ENCODE measurements at regions not wholly inside any gene's neighbourhood (a gene's known extent, or its start where the extent isn't known, plus 50 kb on each side); places are given as distances from the start of the nearest gene placed in this dataset.

- in situ Hi-C loops (cut with HindIII; ENCODE audit: low sequenced_read_pairs), result no loop called here
Measured at GRCh38 chr3:117161816-117162215, 452.2 kb downstream of the TUSC7 start.

- in situ Hi-C loops (cut with HindIII; ENCODE audit: low sequenced_read_pairs), result no loop called here
Measured at GRCh38 chr3:117165176-117165575, 455.6 kb downstream of the TUSC7 start.

- in situ Hi-C loops (cut with HindIII; ENCODE audit: low sequenced_read_pairs), result no loop called here
Measured at GRCh38 chr3:117165601-117166051, 456.0 kb downstream of the TUSC7 start.

- in situ Hi-C loops (cut with HindIII; ENCODE audit: low sequenced_read_pairs), result no loop called here
Measured at GRCh38 chr3:117168896-117169295, 459.3 kb downstream of the TUSC7 start.

GRCh38 chr3:117170094-117170493 is 460.5 kb downstream of the TUSC7 start:
- in situ Hi-C loops (cut with HindIII; ENCODE audit: low sequenced_read_pairs), result no loop called here

- in situ Hi-C loops (cut with HindIII; ENCODE audit: low sequenced_read_pairs), result no loop called here
Measured at GRCh38 chr3:117171124-117171523, 461.5 kb downstream of the TUSC7 start.

- in situ Hi-C loops (cut with HindIII; ENCODE audit: low sequenced_read_pairs), result no loop called here
Measured at GRCh38 chr3:117172426-117172825, 462.8 kb downstream of the TUSC7 start.

GRCh38 chr3:117181222-117181621 is 471.6 kb downstream of the TUSC7 start:
- in situ Hi-C loops (cut with HindIII; ENCODE audit: low sequenced_read_pairs), result no loop called here

GRCh38 chr3:117184574-117184973 is 475.0 kb downstream of the TUSC7 start:
- in situ Hi-C loops (cut with HindIII; ENCODE audit: low sequenced_read_pairs), result no loop called here

GRCh38 chr3:117191245-117191644 is 481.7 kb downstream of the TUSC7 start:
- in situ Hi-C loops (cut with HindIII; ENCODE audit: low sequenced_read_pairs), result no loop called here

- in situ Hi-C loops (cut with HindIII; ENCODE audit: low sequenced_read_pairs), result no loop called here
Measured at GRCh38 chr3:117192888-117193287, 483.3 kb downstream of the TUSC7 start.

- in situ Hi-C loops (cut with HindIII; ENCODE audit: low sequenced_read_pairs), result no loop called here
Measured at GRCh38 chr3:117193390-117193789, 483.8 kb downstream of the TUSC7 start.

GRCh38 chr3:117195034-117195433 is 485.5 kb downstream of the TUSC7 start:
- in situ Hi-C loops (cut with HindIII; ENCODE audit: low sequenced_read_pairs), result no loop called here

GRCh38 chr3:117200962-117201361 is 491.4 kb downstream of the TUSC7 start:
- in situ Hi-C loops (cut with HindIII; ENCODE audit: low sequenced_read_pairs), result no loop called here

GRCh38 chr3:117201901-117202774 is 492.6 kb downstream of the TUSC7 start:
- in situ Hi-C loops (cut with HindIII; ENCODE audit: low sequenced_read_pairs), result no loop called here

- in situ Hi-C loops (cut with HindIII; ENCODE audit: low sequenced_read_pairs), result no loop called here
Measured at GRCh38 chr3:117217355-117217754, 507.8 kb downstream of the TUSC7 start.

- in situ Hi-C loops (cut with HindIII; ENCODE audit: low sequenced_read_pairs), result no loop called here
Measured at GRCh38 chr3:117217760-117218316, 508.3 kb downstream of the TUSC7 start.

GRCh38 chr3:117218641-117219048 is 509.1 kb downstream of the TUSC7 start:
- in situ Hi-C loops (cut with HindIII; ENCODE audit: low sequenced_read_pairs), result no loop called here

- in situ Hi-C loops (cut with HindIII; ENCODE audit: low sequenced_read_pairs), result no loop called here
Measured at GRCh38 chr3:117219296-117219695, 509.7 kb downstream of the TUSC7 start.

GRCh38 chr3:117226932-117227331 is 517.4 kb downstream of the TUSC7 start:
- in situ Hi-C loops (cut with HindIII; ENCODE audit: low sequenced_read_pairs), result no loop called here

- in situ Hi-C loops (cut with HindIII; ENCODE audit: low sequenced_read_pairs), result no loop called here
Measured at GRCh38 chr3:117228466-117228865, 518.9 kb downstream of the TUSC7 start.

- in situ Hi-C loops (cut with HindIII; ENCODE audit: low sequenced_read_pairs), result no loop called here
Measured at GRCh38 chr3:117230924-117231323, 521.3 kb downstream of the TUSC7 start.
